ENCODE measurements at regions not wholly inside any gene's neighbourhood (a gene's known extent, or its start where the extent isn't known, plus 50 kb on each side); places are given as distances from the start of the nearest gene placed in this dataset.
A peak's percentile ranks its signal among the peaks of the same experiment; 100 is the strongest.

- Histone ChIP-seq H3K4me1 (ENCODE audit: control insufficient read depth, insufficient read depth, low read length) (peaks cover 42% of the 10 kb centered on the region), H3K4me3 (ENCODE audit: low read depth, low read length) (no peak overlapping the region), H3K9me3 (ENCODE audit: control insufficient read depth, insufficient read depth, low read length) (no peaks in the 10 kb centered on the region), H3K27me3 (ENCODE audit: control insufficient read depth, insufficient read depth, low read length) (no peaks in the 10 kb centered on the region), H3K9ac (ENCODE audit: low read depth, low read length) (no peak overlapping the region), H3K36me3 (ENCODE audit: control insufficient read depth, insufficient read depth, low read length) (no peaks in the 10 kb centered on the region)
Observed at GRCh38 chr20:11537032-11537431, 380.7 kb upstream of the BTBD3 start.

- Histone ChIP-seq H3K4me1 (ENCODE audit: control insufficient read depth, insufficient read depth, low read length) (peaks cover 48% of the 10 kb centered on the region), H3K9ac (ENCODE audit: low read depth, low read length) (no peak overlapping the region), H3K36me3 (ENCODE audit: control insufficient read depth, insufficient read depth, low read length) (no peaks in the 10 kb centered on the region), H3K9me3 (ENCODE audit: control insufficient read depth, insufficient read depth, low read length) (no peaks in the 10 kb centered on the region), H3K4me3 (ENCODE audit: low read depth, low read length) (no peak overlapping the region), H3K27me3 (ENCODE audit: control insufficient read depth, insufficient read depth, low read length) (no peaks in the 10 kb centered on the region)
Observed at GRCh38 chr20:11539450-11539849, 378.2 kb upstream of the BTBD3 start.

- no peak overlapping the region for H3K9ac ChIP-seq (ENCODE audit: low read depth, low read length)
- no peaks in the 10 kb centered on the region for H3K9me3 ChIP-seq (ENCODE audit: control insufficient read depth, insufficient read depth, low read length)
- no peaks in the 10 kb centered on the region for H3K36me3 ChIP-seq (ENCODE audit: control insufficient read depth, insufficient read depth, low read length)
- H3K4me3 ChIP-seq (ENCODE audit: low read depth, low read length) = peak overlapping the region; percentile 3
- peaks cover 48% of the 10 kb centered on the region for H3K4me1 ChIP-seq (ENCODE audit: control insufficient read depth, insufficient read depth, low read length)
- H3K27me3 ChIP-seq (ENCODE audit: control insufficient read depth, insufficient read depth, low read length) = no peaks in the 10 kb centered on the region
Observed at GRCh38 chr20:11540558-11540957, 377.1 kb upstream of the BTBD3 start.

GRCh38 chr20:11542645-11543044 lies 375.0 kb upstream of the BTBD3 start:
- Histone ChIP-seq H3K4me1 (ENCODE audit: control insufficient read depth, insufficient read depth, low read length) (peaks cover 33% of the 10 kb centered on the region), H3K9me3 (ENCODE audit: control insufficient read depth, insufficient read depth, low read length) (no peaks in the 10 kb centered on the region), H3K4me3 (ENCODE audit: low read depth, low read length) (no peak overlapping the region), H3K9ac (ENCODE audit: low read depth, low read length) (no peak overlapping the region), H3K36me3 (ENCODE audit: control insufficient read depth, insufficient read depth, low read length) (no peaks in the 10 kb centered on the region), H3K27me3 (ENCODE audit: control insufficient read depth, insufficient read depth, low read length) (no peaks in the 10 kb centered on the region)

GRCh38 chr20:11544029-11544678 lies 373.5 kb upstream of the BTBD3 start:
- no peaks in the 10 kb centered on the region for H3K9me3 ChIP-seq (ENCODE audit: control insufficient read depth, insufficient read depth, low read length)
- H3K9ac ChIP-seq (ENCODE audit: low read depth, low read length) = no peak overlapping the region
- peaks cover 25% of the 10 kb centered on the region for H3K4me1 ChIP-seq (ENCODE audit: control insufficient read depth, insufficient read depth, low read length)
- H3K36me3 ChIP-seq (ENCODE audit: control insufficient read depth, insufficient read depth, low read length) = no peaks in the 10 kb centered on the region
- no peak overlapping the region for H3K4me3 ChIP-seq (ENCODE audit: low read depth, low read length)
- no peaks in the 10 kb centered on the region for H3K27me3 ChIP-seq (ENCODE audit: control insufficient read depth, insufficient read depth, low read length)

- no peaks in the 10 kb centered on the region for H3K9me3 ChIP-seq (ENCODE audit: control insufficient read depth, insufficient read depth, low read length)
- no peak overlapping the region for H3K9ac ChIP-seq (ENCODE audit: low read depth, low read length)
- H3K4me3 ChIP-seq (ENCODE audit: low read depth, low read length) = no peak overlapping the region
- H3K36me3 ChIP-seq (ENCODE audit: control insufficient read depth, insufficient read depth, low read length) = no peaks in the 10 kb centered on the region
- no peaks in the 10 kb centered on the region for H3K27me3 ChIP-seq (ENCODE audit: control insufficient read depth, insufficient read depth, low read length)
- H3K4me1 ChIP-seq (ENCODE audit: control insufficient read depth, insufficient read depth, low read length) = peaks cover 6% of the 10 kb centered on the region
Observed at GRCh38 chr20:11546939-11547338, 370.8 kb upstream of the BTBD3 start.

- Histone ChIP-seq H3K27me3 (ENCODE audit: control insufficient read depth, insufficient read depth, low read length) (no peaks in the 10 kb centered on the region), H3K9ac (ENCODE audit: low read depth, low read length) (no peak overlapping the region), H3K9me3 (ENCODE audit: control insufficient read depth, insufficient read depth, low read length) (no peaks in the 10 kb centered on the region), H3K4me1 (ENCODE audit: control insufficient read depth, insufficient read depth, low read length) (no peaks in the 10 kb centered on the region), H3K36me3 (ENCODE audit: control insufficient read depth, insufficient read depth, low read length) (no peaks in the 10 kb centered on the region), H3K4me3 (ENCODE audit: low read depth, low read length) (no peak overlapping the region)
Observed at GRCh38 chr20:11549172-11550103, 368.3 kb upstream of the BTBD3 start.

- Histone ChIP-seq H3K27me3 (ENCODE audit: control insufficient read depth, insufficient read depth, low read length) (no peaks in the 10 kb centered on the region), H3K4me1 (ENCODE audit: control insufficient read depth, insufficient read depth, low read length) (no peaks in the 10 kb centered on the region), H3K4me3 (ENCODE audit: low read depth, low read length) (no peak overlapping the region), H3K9ac (ENCODE audit: low read depth, low read length) (no peak overlapping the region), H3K36me3 (ENCODE audit: control insufficient read depth, insufficient read depth, low read length) (no peaks in the 10 kb centered on the region), H3K9me3 (ENCODE audit: control insufficient read depth, insufficient read depth, low read length) (no peaks in the 10 kb centered on the region)
Observed at GRCh38 chr20:11550657-11551338, 366.9 kb upstream of the BTBD3 start.

GRCh38 chr20:11551479-11551878 lies 366.2 kb upstream of the BTBD3 start:
- no peaks in the 10 kb centered on the region for H3K4me1 ChIP-seq (ENCODE audit: control insufficient read depth, insufficient read depth, low read length)
- no peak overlapping the region for H3K9ac ChIP-seq (ENCODE audit: low read depth, low read length)
- H3K9me3 ChIP-seq (ENCODE audit: control insufficient read depth, insufficient read depth, low read length) = no peaks in the 10 kb centered on the region
- no peak overlapping the region for H3K4me3 ChIP-seq (ENCODE audit: low read depth, low read length)
- no peaks in the 10 kb centered on the region for H3K36me3 ChIP-seq (ENCODE audit: control insufficient read depth, insufficient read depth, low read length)
- no peaks in the 10 kb centered on the region for H3K27me3 ChIP-seq (ENCODE audit: control insufficient read depth, insufficient read depth, low read length)

GRCh38 chr20:11553603-11554002 lies 364.1 kb upstream of the BTBD3 start:
- Histone ChIP-seq H3K4me3 (ENCODE audit: low read depth, low read length) (no peak overlapping the region), H3K27me3 (ENCODE audit: control insufficient read depth, insufficient read depth, low read length) (no peaks in the 10 kb centered on the region), H3K9me3 (ENCODE audit: control insufficient read depth, insufficient read depth, low read length) (no peaks in the 10 kb centered on the region), H3K36me3 (ENCODE audit: control insufficient read depth, insufficient read depth, low read length) (no peaks in the 10 kb centered on the region), H3K9ac (ENCODE audit: low read depth, low read length) (no peak overlapping the region), H3K4me1 (ENCODE audit: control insufficient read depth, insufficient read depth, low read length) (no peaks in the 10 kb centered on the region)

- Histone ChIP-seq H3K36me3 (ENCODE audit: control insufficient read depth, insufficient read depth, low read length) (no peaks in the 10 kb centered on the region), H3K4me3 (ENCODE audit: low read depth, low read length) (no peak overlapping the region)
Observed at GRCh38 chr20:11555510-11555909, 362.2 kb upstream of the BTBD3 start.

More at GRCh38 chr20:11555510-11555909, 362.2 kb upstream of the BTBD3 start:
- H3K9me3 ChIP-seq (ENCODE audit: control insufficient read depth, insufficient read depth, low read length) = no peaks in the 10 kb centered on the region
- no peaks in the 10 kb centered on the region for H3K27me3 ChIP-seq (ENCODE audit: control insufficient read depth, insufficient read depth, low read length)
- H3K9ac ChIP-seq (ENCODE audit: low read depth, low read length) = no peak overlapping the region
- H3K4me1 ChIP-seq (ENCODE audit: control insufficient read depth, insufficient read depth, low read length) = no peaks in the 10 kb centered on the region
